ENCODE measurements at regions not wholly inside any gene's neighbourhood (a gene's known extent, or its start where the extent isn't known, plus 50 kb on each side); places are given as distances from the start of the nearest gene placed in this dataset.

DNA sequence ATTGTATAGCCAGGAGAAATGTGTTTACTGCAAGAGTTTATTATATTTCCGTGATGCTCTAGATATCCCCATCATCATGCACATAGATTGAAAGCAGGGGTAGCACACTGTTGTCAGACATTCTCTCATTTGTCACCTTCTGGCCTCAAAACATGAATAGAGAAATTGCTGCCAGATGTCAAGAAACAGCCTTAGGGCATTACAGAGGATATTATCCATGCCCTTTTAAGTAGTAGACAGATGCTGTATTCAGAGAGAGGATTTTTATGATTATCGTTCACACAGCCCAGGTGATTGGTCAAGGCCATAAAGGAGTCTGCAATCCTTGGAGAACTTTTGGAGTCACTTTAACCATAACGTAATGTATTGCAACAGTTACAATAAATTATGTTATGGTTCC lies 1961.5 kb upstream of the TENM3 start:
- DNase-seq = no peak
- H4K91ac ChIP-seq (ENCODE audit: insufficient read depth, low read depth, low read length) = no peak overlapping the region
- no peak overlapping the region for H3K4ac ChIP-seq (ENCODE audit: low read depth, low read length)
- H3K9me1 ChIP-seq (ENCODE audit: insufficient read depth, low read length) = no peaks in the 10 kb centered on the region
- no peaks in the 10 kb centered on the region for H3K79me1 ChIP-seq (ENCODE audit: low read depth in 1 of 2, low read length in 2 of 2)
- H4K8ac ChIP-seq (ENCODE audit: low read depth in 2 of 2, low read length in 2 of 2) = no peak overlapping the region
- H2BK5ac ChIP-seq (ENCODE audit: low read depth, low read length, poor library complexity, severe bottlenecking) = no peak overlapping the region
- H3K18ac ChIP-seq (ENCODE audit: low read depth, low read length) = no peak overlapping the region
- H3K36me3 ChIP-seq (ENCODE audit: control insufficient read depth, insufficient read depth, low read length) = no peaks in the 10 kb centered on the region
- no peak overlapping the region for H3K14ac ChIP-seq (replicated peaks; ENCODE audit: low read depth, low read length)
- no peak overlapping the region for H2BK120ac ChIP-seq (ENCODE audit: low read depth, low read length)
- H3K9me3 ChIP-seq (ENCODE audit: control insufficient read depth, insufficient read depth, low read length) = no peaks in the 10 kb centered on the region
- no peak overlapping the region for H2AFZ ChIP-seq (replicated peaks; ENCODE audit: low read length, poor library complexity)
- no peak overlapping the region for H2AK9ac ChIP-seq (replicated peaks; ENCODE audit: low read depth, low read length, poor library complexity)
- no CpG with 5 or more reads among the region's 3 CpGs for WGBS, 2 experiments (ENCODE audit: extremely low coverage in 2 of 2, insufficient read length in 1 of 2)
- H3K4me1 ChIP-seq (ENCODE audit: control insufficient read depth, insufficient read depth, low read length) = no peaks in the 10 kb centered on the region
- TF ChIP-seq USF2 (IDR thresholded peaks at IDR 0.05; ENCODE audit: low read depth, low read length) = no peak
- TF ChIP-seq BHLHE40 (IDR thresholded peaks at IDR 0.05; ENCODE audit: low read depth, low read length) = no peak
- no peak for TF ChIP-seq POLR2A (IDR thresholded peaks at IDR 0.05; ENCODE audit: low read depth, low read length)
- TF ChIP-seq NFE2L2 (IDR thresholded peaks at IDR 0.05; ENCODE audit: low read depth, low read length) = no peak
- TF ChIP-seq, protein P1, sequence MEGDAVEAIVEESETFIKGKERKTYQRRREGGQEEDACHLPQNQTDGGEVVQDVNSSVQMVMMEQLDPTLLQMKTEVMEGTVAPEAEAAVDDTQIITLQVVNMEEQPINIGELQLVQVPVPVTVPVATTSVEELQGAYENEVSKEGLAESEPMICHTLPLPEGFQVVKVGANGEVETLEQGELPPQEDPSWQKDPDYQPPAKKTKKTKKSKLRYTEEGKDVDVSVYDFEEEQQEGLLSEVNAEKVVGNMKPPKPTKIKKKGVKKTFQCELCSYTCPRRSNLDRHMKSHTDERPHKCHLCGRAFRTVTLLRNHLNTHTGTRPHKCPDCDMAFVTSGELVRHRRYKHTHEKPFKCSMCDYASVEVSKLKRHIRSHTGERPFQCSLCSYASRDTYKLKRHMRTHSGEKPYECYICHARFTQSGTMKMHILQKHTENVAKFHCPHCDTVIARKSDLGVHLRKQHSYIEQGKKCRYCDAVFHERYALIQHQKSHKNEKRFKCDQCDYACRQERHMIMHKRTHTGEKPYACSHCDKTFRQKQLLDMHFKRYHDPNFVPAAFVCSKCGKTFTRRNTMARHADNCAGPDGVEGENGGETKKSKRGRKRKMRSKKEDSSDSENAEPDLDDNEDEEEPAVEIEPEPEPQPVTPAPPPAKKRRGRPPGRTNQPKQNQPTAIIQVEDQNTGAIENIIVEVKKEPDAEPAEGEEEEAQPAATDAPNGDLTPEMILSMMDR (conservative IDR thresholded peaks at IDR 0.05; ENCODE audit: low read depth, low read length) = no peak
- TF ChIP-seq RFX5 (IDR thresholded peaks at IDR 0.05; ENCODE audit: low read depth, low read length) = no peak
- no peak for TF ChIP-seq ELK1 (IDR thresholded peaks at IDR 0.05; ENCODE audit: borderline replicate concordance, low read depth, low read length)
- TF ChIP-seq SMC3 (IDR thresholded peaks at IDR 0.05; ENCODE audit: low read depth, low read length) = no peak
- no peak for TF ChIP-seq MAFK (IDR thresholded peaks at IDR 0.05; ENCODE audit: low read depth, low read length)
- TF ChIP-seq RCOR1 (IDR thresholded peaks at IDR 0.05; ENCODE audit: insufficient replicate concordance, low read length) = no peak
- in situ Hi-C loops (cut with MboI; ENCODE audit: low sequenced_read_pairs) = no loop called here
- no peak overlapping the region for H3K23ac ChIP-seq (ENCODE audit: low read depth, low read length)
- intact Hi-C loops (cut with micrococcal nuclease) = no loop called here
- ChIA-PET POLR2A (ENCODE audit: unreplicated experiment) (no interaction called here), CTCF (no interaction called here)
- H4K5ac ChIP-seq (ENCODE audit: low read depth, low read length) = no peak overlapping the region
- H3K4me3 ChIP-seq (ENCODE audit: insufficient read depth, low read depth, low read length) = no peak overlapping the region
- no peaks in the 10 kb centered on the region for H3K27me3 ChIP-seq (ENCODE audit: control insufficient read depth, insufficient read depth, low read length)
- H2AK5ac ChIP-seq (ENCODE audit: low read depth, low read length) = no peak overlapping the region
- H2BK20ac ChIP-seq (ENCODE audit: low read depth, low read length) = no peak overlapping the region
- ATAC-seq (ENCODE audit: low read depth) = no peak
- no peaks in the 10 kb centered on the region for H4K20me1 ChIP-seq (ENCODE audit: insufficient read depth, low read length)
- dilution Hi-C loops (cut with HindIII; ENCODE audit: low sequenced_read_pairs, unreplicated experiment) = no loop called here
- H3K9ac ChIP-seq (ENCODE audit: low read depth, low read length) = no peak overlapping the region
- no TSS peak for BruUV-seq (replicated peaks)
- no peak overlapping the region for H3K56ac ChIP-seq (ENCODE audit: extremely low read depth, insufficient read depth, low read length)
- H3K4me2 ChIP-seq (ENCODE audit: low read depth, low read length) = no peak overlapping the region
- no peak overlapping the region for H2BK15ac ChIP-seq (ENCODE audit: low read depth, low read length)
- no peak overlapping the region for H3K27ac ChIP-seq (ENCODE audit: insufficient read depth, low read length)

All from IMR-90 (cell line).